ENCODE measurements at regions not wholly inside any gene's neighbourhood (a gene's known extent, or its start where the extent isn't known, plus 50 kb on each side); places are given as distances from the start of the nearest gene placed in this dataset.

- TF ChIP-seq, protein P1, sequence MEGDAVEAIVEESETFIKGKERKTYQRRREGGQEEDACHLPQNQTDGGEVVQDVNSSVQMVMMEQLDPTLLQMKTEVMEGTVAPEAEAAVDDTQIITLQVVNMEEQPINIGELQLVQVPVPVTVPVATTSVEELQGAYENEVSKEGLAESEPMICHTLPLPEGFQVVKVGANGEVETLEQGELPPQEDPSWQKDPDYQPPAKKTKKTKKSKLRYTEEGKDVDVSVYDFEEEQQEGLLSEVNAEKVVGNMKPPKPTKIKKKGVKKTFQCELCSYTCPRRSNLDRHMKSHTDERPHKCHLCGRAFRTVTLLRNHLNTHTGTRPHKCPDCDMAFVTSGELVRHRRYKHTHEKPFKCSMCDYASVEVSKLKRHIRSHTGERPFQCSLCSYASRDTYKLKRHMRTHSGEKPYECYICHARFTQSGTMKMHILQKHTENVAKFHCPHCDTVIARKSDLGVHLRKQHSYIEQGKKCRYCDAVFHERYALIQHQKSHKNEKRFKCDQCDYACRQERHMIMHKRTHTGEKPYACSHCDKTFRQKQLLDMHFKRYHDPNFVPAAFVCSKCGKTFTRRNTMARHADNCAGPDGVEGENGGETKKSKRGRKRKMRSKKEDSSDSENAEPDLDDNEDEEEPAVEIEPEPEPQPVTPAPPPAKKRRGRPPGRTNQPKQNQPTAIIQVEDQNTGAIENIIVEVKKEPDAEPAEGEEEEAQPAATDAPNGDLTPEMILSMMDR (optimal IDR thresholded peaks at IDR 0.05 in 1 of 3, IDR thresholded peaks at IDR 0.05 in 1 of 3, conservative IDR thresholded peaks at IDR 0.05 in 1 of 3; ENCODE audit: extremely low read depth in 1 of 3, insufficient read depth in 2 of 3, low read length in 3 of 3): no peak
- TF ChIP-seq EZH2 (IDR thresholded peaks at IDR 0.05; ENCODE audit: low read length): no peak
Observed at GRCh38 chrX:81875800-81876199, 673.9 kb downstream of the SH3BGRL start.
